GM11168 (cell line): ENCODE measurements at regions not wholly inside any gene's neighbourhood (a gene's known extent, or its start where the extent isn't known, plus 50 kb on each side); places are given as distances from the start of the nearest gene placed in this dataset.
"Not testable (repeated sequence)": the region's sequence is repeated elsewhere in the genome, so short reads cannot be mapped to it uniquely, and the experiment has no call there.

Source experiments
- in situ Hi-C: fragments of 300-500 bp; cut with MboI; formaldehyde crosslinking; loops from one replicate; pipeline ENCODE4 v1.12.0; 2022; ENCODE audit warnings: low sequenced_read_pairs; ENCODE audit not compliant: unreplicated experiment

- in situ Hi-C loops = no loop called here
These were observed 126.0 kb upstream of the KITLG start for GRCh38 chr12:88706286-88706685.

- in situ Hi-C loops = no loop called here
These were observed 123.5 kb upstream of the KITLG start for GRCh38 chr12:88703790-88704189.

- in situ Hi-C loops = no loop called here
These were observed 118.2 kb upstream of the KITLG start for GRCh38 chr12:88698471-88698870.

GRCh38 chr12:88693837-88694445 is 113.7 kb upstream of the KITLG start:
- in situ Hi-C loops = no loop called here

- in situ Hi-C loops = no loop called here
These were observed 111.5 kb upstream of the KITLG start for GRCh38 chr12:88691811-88692210.

- in situ Hi-C loops = no loop called here
These were observed 104.3 kb upstream of the KITLG start for GRCh38 chr12:88684610-88685009.

GRCh38 chr12:88684170-88684569 is 103.9 kb upstream of the KITLG start:
- in situ Hi-C loops = no loop called here

- in situ Hi-C loops = no loop called here
These were observed 103.4 kb upstream of the KITLG start for GRCh38 chr12:88683628-88684027.

- in situ Hi-C loops = no loop called here
These were observed 101.0 kb upstream of the KITLG start for GRCh38 chr12:88681271-88681670.

GRCh38 chr12:88677464-88677863 is 97.2 kb upstream of the KITLG start:
- in situ Hi-C loops = no loop called here

GRCh38 chr12:88667615-88668014 is 87.3 kb upstream of the KITLG start:
- in situ Hi-C loops = not testable (repeated sequence)

- in situ Hi-C loops = no loop called here
These were observed 84.8 kb upstream of the KITLG start for GRCh38 chr12:88665071-88665470.

GRCh38 chr12:88662961-88663360 is 82.7 kb upstream of the KITLG start:
- in situ Hi-C loops = no loop called here

- in situ Hi-C loops = no loop called here
These were observed 81.8 kb upstream of the KITLG start for GRCh38 chr12:88662093-88662492.

- in situ Hi-C loops = no loop called here
These were observed 77.7 kb upstream of the KITLG start for GRCh38 chr12:88658009-88658408.

- in situ Hi-C loops = no loop called here
These were observed 70.4 kb upstream of the KITLG start for GRCh38 chr12:88650715-88651114.

GRCh38 chr12:88648625-88649024 is 68.4 kb upstream of the KITLG start:
- in situ Hi-C loops = no loop called here

GRCh38 chr12:88646824-88647223 is 66.6 kb upstream of the KITLG start:
- in situ Hi-C loops = no loop called here

- in situ Hi-C loops = no loop called here
These were observed 65.5 kb upstream of the KITLG start for GRCh38 chr12:88645816-88646215.

- in situ Hi-C loops = no loop called here
These were observed 64.9 kb upstream of the KITLG start for GRCh38 chr12:88644946-88645702.

- in situ Hi-C loops = no loop called here
These were observed 63.4 kb upstream of the KITLG start for GRCh38 chr12:88643685-88644084.
